H1 (cell line): ENCODE measurements at regions not wholly inside any gene's neighbourhood (a gene's known extent, or its start where the extent isn't known, plus 50 kb on each side); places are given as distances from the start of the nearest gene placed in this dataset.

Source experiments
- CHD2 ChIP-seq: IDR thresholded peaks from 2 replicates; pipeline ENCODE4 v1.6.1; 2012; ENCODE audit warnings: low read length, improper control_type of control experiment
- GABPA ChIP-seq: IDR thresholded peaks from 2 replicates; pipeline ENCODE4 v1.6.1; 2011; ENCODE audit warnings: mild to moderate bottlenecking, low read length, moderate library complexity, borderline replicate concordance; ENCODE audit not compliant: insufficient read depth
- KDM5A ChIP-seq: fragments of 200-600 bp; IDR thresholded peaks from 2 replicates; pipeline ENCODE4 v1.7.1; 2012; ENCODE audit warnings: mild to moderate bottlenecking, low read length, inconsistent platforms, mixed read lengths
- POLR2A ChIP-seq, 2 experiments: IDR thresholded peaks; 1 replicate in 1 of 2; 2 replicates in 1 of 2; pipeline ENCODE4 v1.6.1; 2011; ENCODE audit warnings: low read depth in 2 of 2, low read length in 2 of 2, mild to moderate bottlenecking in 2 of 2; ENCODE audit errors: control extremely low read depth in 1 of 2
- SP2 ChIP-seq: IDR thresholded peaks from 2 replicates; pipeline ENCODE4 v1.6.1; 2012; ENCODE audit warnings: mild to moderate bottlenecking, low read length, inconsistent platforms
- TF ChIP-seq, protein P1 (sequence below), 3 experiments: IDR thresholded peaks; 1 replicate in 2 of 3; 2 replicates in 1 of 3; pipeline versions ENCODE4 v1.5.1 to v1.6.1; 2011; ENCODE audit warnings: low read length in 3 of 3, mild to moderate bottlenecking in 3 of 3, inconsistent platforms in 2 of 3, low read depth in 1 of 3, moderate library complexity in 1 of 3; ENCODE audit not compliant: insufficient read depth in 1 of 3; ENCODE audit errors: control extremely low read depth in 1 of 3

DNA sequence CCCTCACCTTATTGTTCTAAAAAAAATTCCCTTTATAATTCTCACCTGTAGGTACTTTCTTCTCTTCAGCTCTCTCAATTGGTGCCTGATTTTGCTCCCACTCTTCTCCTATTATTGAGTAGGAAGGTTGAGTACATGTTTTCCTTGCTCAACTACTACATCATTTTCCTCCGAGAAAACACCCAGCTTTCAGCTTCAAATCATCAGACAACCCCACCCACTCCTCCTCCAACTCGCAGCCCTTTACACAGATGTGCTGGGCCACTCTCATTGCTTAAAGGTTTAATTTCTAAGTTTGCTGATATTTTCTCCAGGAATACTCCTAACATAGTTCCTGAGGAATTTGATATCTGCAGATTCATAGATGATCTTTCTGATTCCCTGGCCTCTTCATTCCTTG is 734.4 kb upstream of the ZEB2 start:
- TF ChIP-seq, protein P1, sequence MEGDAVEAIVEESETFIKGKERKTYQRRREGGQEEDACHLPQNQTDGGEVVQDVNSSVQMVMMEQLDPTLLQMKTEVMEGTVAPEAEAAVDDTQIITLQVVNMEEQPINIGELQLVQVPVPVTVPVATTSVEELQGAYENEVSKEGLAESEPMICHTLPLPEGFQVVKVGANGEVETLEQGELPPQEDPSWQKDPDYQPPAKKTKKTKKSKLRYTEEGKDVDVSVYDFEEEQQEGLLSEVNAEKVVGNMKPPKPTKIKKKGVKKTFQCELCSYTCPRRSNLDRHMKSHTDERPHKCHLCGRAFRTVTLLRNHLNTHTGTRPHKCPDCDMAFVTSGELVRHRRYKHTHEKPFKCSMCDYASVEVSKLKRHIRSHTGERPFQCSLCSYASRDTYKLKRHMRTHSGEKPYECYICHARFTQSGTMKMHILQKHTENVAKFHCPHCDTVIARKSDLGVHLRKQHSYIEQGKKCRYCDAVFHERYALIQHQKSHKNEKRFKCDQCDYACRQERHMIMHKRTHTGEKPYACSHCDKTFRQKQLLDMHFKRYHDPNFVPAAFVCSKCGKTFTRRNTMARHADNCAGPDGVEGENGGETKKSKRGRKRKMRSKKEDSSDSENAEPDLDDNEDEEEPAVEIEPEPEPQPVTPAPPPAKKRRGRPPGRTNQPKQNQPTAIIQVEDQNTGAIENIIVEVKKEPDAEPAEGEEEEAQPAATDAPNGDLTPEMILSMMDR (IDR thresholded peaks at IDR 0.05; ENCODE audit: control extremely low read depth in 1 of 3, insufficient read depth in 1 of 3, low read depth in 1 of 3, low read length in 3 of 3), result no peak
- TF ChIP-seq POLR2A (IDR thresholded peaks at IDR 0.05; ENCODE audit: control extremely low read depth in 1 of 2, low read depth in 2 of 2, low read length in 2 of 2), result no peak
- no peak for TF ChIP-seq SP2
- TF ChIP-seq GABPA, result no peak
- no peak for TF ChIP-seq CHD2
- no peak for TF ChIP-seq KDM5A
